Coronary artery (tissue), 2 donors: ENCODE measurements at regions not wholly inside any gene's neighbourhood (a gene's known extent, or its start where the extent isn't known, plus 50 kb on each side); places are given as distances from the start of the nearest gene placed in this dataset.

Source experiments
- DNase-seq: peaks from one replicate; pipeline ENCODE4 v3.0.0-alpha.2; 2017; ENCODE audit warnings: low spot score
- H3K27ac ChIP-seq, 2 donors: fragments of 200-600 bp; sonication (generic); one replicate each; pipeline ENCODE4 v1.5.1; 2016 to 2019
- H3K4me3 ChIP-seq: fragments of 200-600 bp; sonication (generic); 2 replicates; pipeline ENCODE4 v1.5.1; 2016; ENCODE audit warnings: mild to moderate bottlenecking, moderate library complexity
- CTCF ChIP-seq: fragments of 200-600 bp; sonication (generic); IDR thresholded peaks from one replicate; pipeline ENCODE4 v1.5.1; 2019; ENCODE audit warnings: antibody characterized with exemption

GRCh38 chr13:37433086-37433485 is 165.5 kb downstream of the POSTN start:
- no peak for DNase-seq
- Histone ChIP-seq H3K4me3 (no peak overlapping the region), H3K27ac (no peak overlapping the region)
- no peak for TF ChIP-seq CTCF

GRCh38 chr13:37429976-37430375 is 168.6 kb downstream of the POSTN start:
- no peak for TF ChIP-seq CTCF
- no peak for DNase-seq
- Histone ChIP-seq H3K4me3 (no peak overlapping the region), H3K27ac (no peak overlapping the region)

GRCh38 chr13:37427843-37428494 is 170.6 kb downstream of the POSTN start:
- DNase-seq: no peak
- H3K27ac ChIP-seq: no peak overlapping the region
- no peak overlapping the region for H3K4me3 ChIP-seq
- no peak for TF ChIP-seq CTCF

GRCh38 chr13:37418490-37418889 is 180.1 kb downstream of the POSTN start:
- DNase-seq: no peak
- Histone ChIP-seq H3K27ac (no peak overlapping the region), H3K4me3 (no peak overlapping the region)
- no peak for TF ChIP-seq CTCF

GRCh38 chr13:37417060-37417441 is 181.5 kb downstream of the POSTN start:
- no peak for DNase-seq
- Histone ChIP-seq H3K27ac (no peak overlapping the region), H3K4me3 (no peak overlapping the region)
- no peak for TF ChIP-seq CTCF

GRCh38 chr13:37416291-37417059 is 182.1 kb downstream of the POSTN start:
- TF ChIP-seq CTCF: no peak
- no peak overlapping the region for H3K27ac ChIP-seq
- H3K4me3 ChIP-seq: no peak overlapping the region
- DNase-seq: no peak

GRCh38 chr13:37413161-37413560 is 185.4 kb downstream of the POSTN start:
- Histone ChIP-seq H3K4me3 (no peak overlapping the region), H3K27ac (no peak overlapping the region)
- no peak for TF ChIP-seq CTCF
- no peak for DNase-seq
